OCI-LY1 (cell line): ENCODE measurements at regions not wholly inside any gene's neighbourhood (a gene's known extent, or its start where the extent isn't known, plus 50 kb on each side); places are given as distances from the start of the nearest gene placed in this dataset.

Source experiments
- CTCF ChIP-seq: fragments of 200-600 bp; sonication (generic), shearing (Covaris generic); IDR thresholded peaks from 2 replicates; pipeline ENCODE4 v1.5.1; 2017; ENCODE audit warnings: mild to moderate bottlenecking, antibody characterized with exemption, low read length, moderate library complexity, mixed read lengths
- EZH2 ChIP-seq: fragments of 200-600 bp; sonication (generic), shearing (Covaris generic); IDR thresholded peaks from 2 replicates; pipeline ENCODE4 v1.8.0; 2017; ENCODE audit warnings: borderline replicate concordance, mixed run types, mild to moderate bottlenecking, antibody characterized with exemption, low read length, moderate library complexity, mixed read lengths

- no peak for TF ChIP-seq EZH2
- TF ChIP-seq CTCF = no peak
Observed at GRCh38 chr3:193046371-193046770, 128.7 kb upstream of the MB21D2 start.
